ENCODE measurements at regions not wholly inside any gene's neighbourhood (a gene's known extent, or its start where the extent isn't known, plus 50 kb on each side); places are given as distances from the start of the nearest gene placed in this dataset.

DNA sequence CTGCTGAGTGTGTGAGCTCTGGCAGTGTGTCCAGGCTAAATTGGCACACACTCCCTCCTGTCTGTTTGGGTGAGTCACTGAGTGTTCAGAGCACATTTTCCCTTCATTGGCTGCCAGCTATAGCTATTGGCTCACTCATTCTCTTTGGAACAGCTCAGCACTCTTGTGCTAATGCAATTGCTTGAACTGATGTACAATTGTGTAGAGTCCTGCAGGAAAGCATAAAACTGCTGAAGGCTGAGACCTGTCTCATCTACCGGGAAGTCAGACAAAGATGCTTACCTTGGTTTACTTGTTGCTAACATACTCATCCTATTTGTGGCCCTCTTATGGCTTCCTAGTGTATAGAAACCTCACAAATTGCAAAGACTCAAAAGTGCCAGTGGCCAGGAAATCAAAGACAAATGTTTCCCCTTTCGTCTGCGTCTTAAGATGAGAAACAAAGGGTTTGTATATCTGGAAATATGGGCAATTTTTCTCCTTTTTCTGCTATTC, 351.0 kb downstream of the BCKDHB start:
- DNase-seq (ENCODE audit: low spot score): peak; percentile 88

DNA sequence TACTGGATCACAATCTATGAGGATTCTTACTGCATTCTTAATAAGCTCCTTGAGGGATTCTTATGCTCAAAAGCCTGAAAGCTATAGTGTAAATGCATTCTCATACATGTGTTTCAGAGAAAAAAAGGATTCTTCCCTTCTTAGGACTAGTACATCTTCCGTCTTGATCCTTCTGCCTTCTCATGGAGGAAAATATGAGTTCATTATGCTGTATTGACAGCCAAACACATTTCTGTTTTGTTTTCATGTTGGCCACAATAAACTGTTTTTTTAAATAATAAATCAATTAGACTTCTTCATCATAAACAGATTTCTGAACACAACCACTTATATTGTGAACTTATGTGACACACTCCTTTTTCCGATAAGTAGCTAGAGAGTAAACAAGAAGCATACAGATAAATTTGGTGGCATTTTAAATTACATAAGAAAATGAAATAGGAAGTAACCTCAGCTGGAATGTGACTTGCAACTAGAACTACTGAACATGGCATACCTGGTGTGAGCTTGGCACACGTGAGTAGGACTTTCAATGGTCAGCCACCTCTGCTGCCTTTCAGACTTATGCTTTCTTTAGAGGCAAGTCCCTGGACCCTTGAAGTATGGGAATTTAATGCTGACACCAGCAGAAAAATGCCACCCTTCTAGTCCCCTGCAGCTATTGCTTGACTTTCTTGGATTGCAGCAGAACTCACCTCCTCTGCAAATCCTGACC, 350.4 kb downstream of the BCKDHB start:
- no peak for DNase-seq (ENCODE audit: low spot score)

- DNase-seq (ENCODE audit: low spot score): no peak
Measured at GRCh38 chr6:80454661-80455365, 348.3 kb downstream of the BCKDHB start.

GRCh38 chr6:80454197-80454596, 347.7 kb downstream of the BCKDHB start:
- peak; percentile 99 for DNase-seq (ENCODE audit: low spot score)

DNA sequence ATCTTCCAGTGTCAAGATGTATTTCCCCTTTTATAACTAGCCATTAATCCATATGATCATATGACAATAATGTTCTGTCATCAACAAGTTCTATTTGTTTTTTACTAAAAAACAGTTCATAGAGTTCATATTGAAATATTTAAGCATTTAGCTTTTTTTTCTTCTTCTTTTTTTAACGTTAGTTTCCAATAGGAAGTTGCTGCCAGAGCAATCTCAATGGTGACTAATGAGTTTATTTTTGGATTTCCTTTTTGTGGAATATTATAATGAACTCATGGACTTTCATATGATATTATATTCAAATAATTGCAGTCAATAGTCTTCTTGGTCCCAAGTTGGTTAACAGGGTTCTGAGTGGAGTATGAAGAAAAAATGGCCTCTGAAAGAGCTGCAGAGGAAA, 343.3 kb downstream of the BCKDHB start:
- no peak for DNase-seq (ENCODE audit: low spot score)

DNA sequence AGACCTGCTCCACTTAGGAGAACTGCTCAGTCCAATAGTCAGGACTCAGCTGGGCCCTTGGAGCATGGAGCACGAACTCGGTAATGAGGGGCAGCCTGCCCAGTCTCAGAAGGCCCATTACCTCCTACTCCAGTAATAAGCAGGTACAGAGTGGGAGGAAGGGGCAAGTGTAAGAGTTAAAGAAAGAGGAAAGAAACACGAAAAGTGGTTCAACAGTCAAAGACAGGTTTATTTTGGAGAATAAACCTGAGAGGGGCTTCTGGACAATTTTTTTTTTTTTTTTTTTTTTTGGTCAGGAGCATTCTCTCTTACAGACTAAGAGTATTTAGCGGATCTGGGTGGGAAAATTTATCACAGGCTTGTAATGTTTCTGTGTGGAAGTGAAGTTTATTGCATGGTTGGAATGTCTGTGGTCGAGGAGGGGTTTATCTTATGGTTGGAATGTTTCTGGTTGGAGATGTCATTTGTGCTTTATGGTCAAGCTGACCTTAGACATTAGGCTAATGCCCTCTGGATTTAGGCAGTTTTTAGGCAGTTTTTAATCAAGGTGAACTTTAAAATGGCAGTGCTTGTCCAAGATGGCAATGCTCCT, 340.1 kb downstream of the BCKDHB start:
- DNase-seq (ENCODE audit: low spot score): no peak

- DNase-seq (ENCODE audit: low spot score): no peak
Measured at GRCh38 chr6:80445751-80446150, 339.3 kb downstream of the BCKDHB start.

GRCh38 chr6:80442366-80442765, 335.9 kb downstream of the BCKDHB start:
- DNase-seq (ENCODE audit: low spot score): no peak

- DNase-seq (ENCODE audit: low spot score): no peak
Measured at GRCh38 chr6:80441131-80441530, 334.7 kb downstream of the BCKDHB start.

DNA sequence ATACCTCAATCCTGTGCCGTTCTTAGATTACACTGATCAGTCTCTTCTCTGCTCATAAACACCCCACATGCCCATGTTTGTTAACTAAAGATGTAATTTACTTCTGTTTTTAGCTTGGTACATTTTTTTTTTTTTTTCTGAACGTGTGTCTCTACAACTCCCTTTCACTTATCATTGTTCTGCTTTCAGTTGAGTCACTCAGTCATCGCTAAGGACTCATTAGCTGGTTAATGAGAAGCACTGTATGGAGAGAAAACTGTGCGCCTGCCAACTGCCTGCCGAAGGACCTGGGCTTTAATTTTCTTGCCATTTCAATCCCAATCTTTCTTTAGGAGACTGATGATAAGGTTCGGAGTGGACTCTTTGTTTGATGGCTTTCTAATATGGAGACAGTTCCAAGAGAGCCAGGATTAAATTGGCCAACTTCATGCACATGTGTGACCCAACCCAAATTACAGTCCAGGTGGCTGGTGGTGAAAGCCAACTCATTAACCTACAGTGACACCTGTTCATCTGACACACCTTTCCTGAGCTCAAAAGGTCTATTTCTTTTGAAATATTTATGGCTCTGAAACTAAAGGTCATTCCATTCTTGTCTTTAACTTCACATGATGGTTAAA, 334.1 kb downstream of the BCKDHB start:
- DNase-seq (ENCODE audit: low spot score): no peak

DNA sequence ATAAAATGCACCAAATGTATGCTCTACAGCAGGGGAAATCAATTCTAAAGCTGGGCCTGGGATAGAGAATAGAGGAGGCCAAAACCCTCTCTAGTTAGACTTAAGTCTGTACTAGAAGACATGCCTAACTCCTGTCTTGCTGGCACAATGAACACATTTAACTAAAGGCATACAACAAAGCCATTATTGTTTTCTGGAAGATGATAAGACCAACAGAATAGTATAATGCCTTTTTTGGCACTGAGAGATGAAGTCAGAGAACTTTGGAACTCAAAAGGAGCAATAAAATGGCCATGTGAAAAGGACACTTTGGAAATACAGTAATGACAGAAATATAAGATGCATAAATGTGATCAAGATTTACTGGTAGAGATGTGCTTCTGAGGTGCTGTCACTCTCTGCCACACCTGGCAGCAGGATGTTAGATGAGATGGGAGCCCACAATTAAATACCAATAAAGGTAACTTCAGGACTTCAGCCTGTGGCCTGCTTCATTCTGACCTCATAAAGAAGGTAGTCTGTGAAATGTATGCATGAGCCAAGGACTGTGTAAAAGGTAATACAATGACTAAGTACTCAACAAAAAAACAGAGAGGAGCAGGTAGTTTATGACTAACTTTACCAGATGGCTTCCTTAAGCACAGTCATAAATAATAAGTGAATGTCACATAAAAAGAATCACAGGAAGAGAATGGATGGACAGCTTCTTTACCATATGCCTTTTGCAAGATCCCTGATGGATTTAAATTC, 333.4 kb downstream of the BCKDHB start:
- DNase-seq (ENCODE audit: low spot score): peak; percentile 56

GRCh38 chr6:80438772-80439171, 332.3 kb downstream of the BCKDHB start:
- peak; percentile 77 for DNase-seq (ENCODE audit: low spot score)

DNA sequence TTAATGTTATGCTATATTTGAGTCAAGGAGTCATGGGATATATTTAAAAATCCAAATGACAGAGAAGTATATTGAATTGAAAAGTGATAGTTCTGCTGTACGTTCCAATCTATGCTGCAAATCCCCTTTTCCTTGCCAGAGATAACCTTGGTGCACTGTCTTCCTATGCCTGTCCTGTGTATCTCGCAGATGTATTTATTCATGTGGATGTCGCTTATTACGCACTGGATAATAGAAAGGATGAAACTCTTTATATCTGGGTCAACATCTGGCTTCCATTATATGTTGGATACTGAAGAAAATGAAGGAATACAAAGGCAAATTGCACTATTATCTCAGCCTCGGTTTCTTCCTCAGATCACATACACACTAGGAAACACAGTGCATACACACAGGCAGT, 331.3 kb downstream of the BCKDHB start:
- DNase-seq (ENCODE audit: low spot score): no peak

DNA sequence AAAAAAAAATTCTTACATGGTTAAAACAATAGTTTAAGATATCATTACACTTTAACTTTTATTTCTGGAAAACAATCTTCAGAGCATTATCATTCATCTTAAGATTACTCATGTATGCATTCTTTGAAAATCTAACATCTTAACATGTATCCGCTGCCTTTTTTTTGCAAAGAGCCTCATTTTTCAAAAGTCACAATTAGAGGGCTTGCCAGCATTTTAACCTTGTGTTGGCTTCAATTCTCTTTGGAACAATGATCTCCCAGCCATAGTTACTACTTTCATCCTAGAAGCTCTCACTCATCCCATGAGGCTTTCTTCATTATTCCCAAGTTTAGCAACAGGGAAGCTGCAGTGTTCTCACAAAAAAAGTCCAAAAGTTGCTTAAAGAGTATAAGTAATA, 330.8 kb downstream of the BCKDHB start:
- DNase-seq (ENCODE audit: low spot score): no peak

GRCh38 chr6:80436663-80437062, 330.2 kb downstream of the BCKDHB start:
- no peak for DNase-seq (ENCODE audit: low spot score)

GRCh38 chr6:80435457-80435856, 329.0 kb downstream of the BCKDHB start:
- no peak for DNase-seq (ENCODE audit: low spot score)

DNA sequence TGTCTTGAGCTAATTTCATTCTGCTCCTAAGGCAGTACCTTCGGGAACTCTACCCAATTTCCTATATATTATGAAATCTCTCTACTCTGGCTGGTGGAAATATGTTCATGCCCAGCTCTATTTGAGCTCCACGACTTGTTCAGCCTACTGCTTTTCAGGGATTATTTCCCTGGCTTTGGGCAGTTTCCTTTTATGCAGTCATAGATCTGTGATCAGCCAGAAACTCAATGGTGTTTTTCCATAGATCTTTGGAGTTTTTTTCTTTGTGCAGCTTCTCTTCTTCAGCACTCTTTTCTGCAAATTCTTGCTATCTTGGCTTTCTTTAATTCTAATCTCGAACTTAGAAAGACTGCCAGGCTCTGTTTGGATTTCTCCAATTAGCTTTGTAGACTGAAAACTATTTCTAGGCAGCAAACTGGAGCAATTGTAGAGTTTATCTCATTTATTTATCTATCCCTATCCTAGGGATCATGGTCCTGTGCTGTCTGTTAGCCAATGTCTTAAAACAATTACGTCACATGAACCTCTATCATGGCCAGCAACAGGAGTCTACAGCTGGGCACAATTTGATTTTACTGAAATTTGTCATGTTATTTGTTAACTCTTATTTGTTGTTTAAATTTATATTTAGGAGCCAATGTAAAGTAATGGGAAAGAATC, 328.4 kb downstream of the BCKDHB start:
- DNase-seq (ENCODE audit: low spot score): no peak

- no peak for DNase-seq (ENCODE audit: low spot score)
Measured at GRCh38 chr6:80433673-80434025, 327.2 kb downstream of the BCKDHB start.

GRCh38 chr6:80433010-80433672, 326.7 kb downstream of the BCKDHB start:
- DNase-seq (ENCODE audit: low spot score): peak; percentile 23

DNA sequence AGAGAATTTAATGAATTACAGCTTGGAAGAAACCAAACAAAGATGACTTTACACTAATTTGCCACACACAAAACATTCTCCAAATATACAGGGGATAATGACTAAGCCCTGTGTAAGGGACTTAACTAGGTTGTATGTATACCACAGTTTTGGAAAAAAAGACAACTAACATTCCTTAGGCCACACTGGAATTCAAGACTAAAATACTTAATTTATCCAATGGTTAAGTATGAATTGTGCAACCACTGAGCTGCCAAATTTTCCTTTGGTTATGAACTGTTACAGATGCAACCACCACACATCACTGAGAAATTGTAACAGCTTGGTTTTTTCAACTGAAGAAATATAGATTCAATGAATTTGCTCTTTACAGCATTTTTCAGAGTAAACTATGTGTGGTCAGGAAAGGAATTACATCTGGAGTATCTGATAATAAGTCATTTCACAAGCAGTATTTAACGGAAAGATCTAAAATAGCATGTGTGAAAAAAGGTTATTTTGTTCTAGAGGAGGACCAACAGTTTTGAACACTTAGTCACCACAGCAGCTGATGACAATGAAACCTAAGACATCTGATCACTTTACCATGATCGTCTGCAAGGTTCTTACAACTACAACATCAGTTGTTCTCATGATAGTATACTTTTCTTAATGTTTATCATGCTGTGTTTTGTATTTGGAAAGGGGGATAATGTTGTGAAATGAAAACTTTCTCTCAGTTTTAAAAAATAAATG, 318.8 kb downstream of the BCKDHB start:
- DNase-seq (ENCODE audit: low spot score): peak; percentile 72
